GM12878 (cell line): ENCODE measurements at regions not wholly inside any gene's neighbourhood (a gene's known extent, or its start where the extent isn't known, plus 50 kb on each side); places are given as distances from the start of the nearest gene placed in this dataset.

Experiments used
- ATAC-seq: fragments of 200-7000 bp; cut with Tn5 transposase; 3 replicates; pipeline ENCODE4 v1.9.1; 2020; ENCODE audit warnings: mild to moderate bottlenecking, moderate library complexity
- BruUV-seq: library from RNA; stranded (reverse); fragments of 400-500 nt; replicated peaks from 2 replicates; lab custom pipeline; 2021; lab: Mats Ljungman, UMichigan
- CTCF ChIA-PET: fragments of 300-600 bp; sonication (Branson Sonifier 250); formaldehyde crosslinking; extraction: SDS; loops from one replicate; lab custom pipeline; 2021; ENCODE audit warnings: inconsistent platforms; lab: Yijun Ruan, JAX
- POLR2A ChIA-PET: fragments of 350-600 bp; formaldehyde crosslinking; extraction: SDS; loops from one replicate; lab custom pipeline; 2021; ENCODE audit warnings: inconsistent platforms; lab: Charles Lee
- RAD21 ChIA-PET: fragments of 300-600 bp; sonication (Branson Sonifier 250); formaldehyde crosslinking; loops from one replicate; lab custom pipeline; 2023; ENCODE audit warnings: antibody characterized with exemption; ENCODE audit not compliant: unreplicated experiment; lab: Charles Lee
- SMC1A ChIA-PET: fragments of 300-600 bp; sonication (Branson Sonifier 250); formaldehyde crosslinking; loops from one replicate; lab custom pipeline; 2023; ENCODE audit not compliant: unreplicated experiment, uncharacterized antibody; lab: Charles Lee
- DNase-seq: peaks from one replicate; pipeline ENCODE4 v3.0.0-alpha.2; 2011; ENCODE audit warnings: low read depth, low spot score
- FAIRE-seq: peaks from 3 replicates; lab custom pipeline; 2011; peaks lifted over from hg19 to GRCh38; lab: Jason Lieb, UNC
- H2AFZ ChIP-seq: 2 replicates; pipeline ENCODE4 v1.6.0; 2011; ENCODE audit warnings: low read depth, low read length, control low read depth; ENCODE audit not compliant: control insufficient read depth
- H3K27ac ChIP-seq: 2 replicates; pipeline ENCODE4 v1.5.1; 2011; ENCODE audit warnings: control low read depth; ENCODE audit not compliant: control insufficient read depth, insufficient read depth
- H3K27me3 ChIP-seq, 2 experiments: replicated peaks in 1 of 2; 2 replicates each; pipeline versions ENCODE4 v1.6.0 to v1.6.1; 2011; ENCODE audit warnings: low read length in 1 of 2; ENCODE audit not compliant: control insufficient read depth in 2 of 2, insufficient read depth in 2 of 2
- H3K36me3 ChIP-seq, 2 experiments: 2 replicates each; pipeline ENCODE4 v1.5.1; 2011; ENCODE audit warnings: low read length in 1 of 2; ENCODE audit not compliant: control insufficient read depth in 2 of 2, insufficient read depth in 2 of 2
- H3K4me1 ChIP-seq: 2 replicates; pipeline ENCODE4 v1.6.1; 2011; ENCODE audit warnings: mild to moderate bottlenecking, low read length, moderate library complexity, mixed read lengths; ENCODE audit not compliant: control insufficient read depth, insufficient read depth
- H3K4me2 ChIP-seq: 2 replicates; pipeline ENCODE4 v1.6.0; 2011; ENCODE audit warnings: control low read depth; ENCODE audit not compliant: control insufficient read depth, insufficient read depth
- H3K4me3 ChIP-seq: fragments of 200-600 bp; sonication (generic); 2 replicates; pipeline ENCODE4 v1.5.1; 2016
- H3K79me2 ChIP-seq: 2 replicates; pipeline ENCODE4 v1.6.0; 2011; ENCODE audit warnings: low read length; ENCODE audit not compliant: control insufficient read depth, insufficient read depth
- H3K9ac ChIP-seq: 2 replicates; pipeline ENCODE4 v1.8.0; 2011; ENCODE audit warnings: low read length, control low read depth, mixed read lengths; ENCODE audit not compliant: control insufficient read depth, insufficient read depth
- H3K9me3 ChIP-seq: replicated peaks from 3 replicates; pipeline ENCODE4 v1.5.1; 2011; ENCODE audit warnings: mild to moderate bottlenecking, low read length; ENCODE audit not compliant: control insufficient read depth, insufficient read depth
- H4K20me1 ChIP-seq: 2 replicates; pipeline ENCODE4 v1.6.0; 2011; ENCODE audit not compliant: control insufficient read depth, insufficient read depth
- BCL11A ChIP-seq: IDR thresholded peaks from 2 replicates; pipeline ENCODE4 v1.6.1; 2011; ENCODE audit warnings: low read depth, low read length
- BMI1 ChIP-seq: fragments of 450-650 bp; IDR thresholded peaks from 2 replicates; pipeline ENCODE4 v1.6.1; 2016; ENCODE audit warnings: mild to moderate bottlenecking, moderate library complexity, borderline replicate concordance
- BRCA1 ChIP-seq: IDR thresholded peaks from 2 replicates; pipeline ENCODE4 v1.6.1; 2011; ENCODE audit warnings: low read depth, low read length, improper control_type of control experiment
- CEBPB ChIP-seq, 2 experiments: fragments of 150-350 bp in 1 of 2; IDR thresholded peaks; 2 replicates each; pipeline ENCODE4 v1.6.1; 2012 to 2014; ENCODE audit warnings: low read depth in 2 of 2, low read length in 2 of 2, borderline replicate concordance in 1 of 2, inconsistent platforms in 1 of 2
- CHD2 ChIP-seq: IDR thresholded peaks from 2 replicates; pipeline ENCODE4 v1.6.1; 2011; ENCODE audit warnings: low read depth, low read length, improper control_type of control experiment, borderline replicate concordance
- FOS ChIP-seq: IDR thresholded peaks from 3 replicates; pipeline ENCODE4 v1.6.1; 2011; ENCODE audit warnings: borderline replicate concordance; ENCODE audit not compliant: insufficient read length; ENCODE audit errors: extremely low read depth
- IRF4 ChIP-seq: IDR thresholded peaks from 2 replicates; pipeline ENCODE4 v1.6.1; 2011; ENCODE audit warnings: low read depth, low read length
- NBN ChIP-seq: fragments of 450-650 bp; IDR thresholded peaks from 2 replicates; pipeline ENCODE4 v1.6.1; 2016
- NR2C1 ChIP-seq: fragments of 450-650 bp; IDR thresholded peaks from 2 replicates; pipeline ENCODE4 v1.6.1; 2017; ENCODE audit warnings: antibody characterized with exemption, mild to moderate bottlenecking, moderate library complexity
- NR2F1 ChIP-seq: fragments of 450-650 bp; conservative IDR thresholded peaks from 2 replicates; pipeline ENCODE4 v1.6.1; 2017; ENCODE audit warnings: mild to moderate bottlenecking
- PAX5 ChIP-seq: IDR thresholded peaks from 2 replicates; pipeline ENCODE4 v1.6.1; 2011; ENCODE audit warnings: low read depth, low read length, borderline replicate concordance
- RBBP5 ChIP-seq: fragments of 200-600 bp; sonication (generic); conservative IDR thresholded peaks from 2 replicates; pipeline ENCODE4 v1.6.1; 2016
- SMAD5 ChIP-seq: IDR thresholded peaks from 2 replicates; pipeline ENCODE4 v1.6.1; 2016; ENCODE audit warnings: antibody characterized with exemption, low read depth
- SP1 ChIP-seq: IDR thresholded peaks from one replicate; pipeline ENCODE4 v1.6.1; 2011; ENCODE audit warnings: low read depth, low read length
- TBL1XR1 ChIP-seq: IDR thresholded peaks from 2 replicates; pipeline ENCODE4 v1.6.1; 2012; ENCODE audit warnings: low read depth, low read length, improper control_type of control experiment
- YBX1 ChIP-seq: fragments of 450-650 bp; IDR thresholded peaks from 2 replicates; pipeline ENCODE4 v1.6.1; 2016; ENCODE audit warnings: antibody characterized with exemption
- ZSCAN29 ChIP-seq: fragments of 450-650 bp; IDR thresholded peaks from 2 replicates; pipeline ENCODE4 v1.6.1; 2017; ENCODE audit warnings: mild to moderate bottlenecking, moderate library complexity
- ZZZ3 ChIP-seq: IDR thresholded peaks from 2 replicates; pipeline ENCODE4 v1.6.1; 2011; ENCODE audit warnings: low read depth; ENCODE audit not compliant: control insufficient read depth, insufficient read length
- in situ Hi-C: fragments of 300-500 bp; cut with MboI; formaldehyde crosslinking; loops from 9 replicates; pipeline ENCODE4 v1.14.3; 2018; ENCODE audit warnings: mixed read lengths
- intact Hi-C: fragments of 100-400 bp; cut with micrococcal nuclease; formaldehyde crosslinking; loops from one replicate; pipeline ENCODE4 v1.14.2; 2022; ENCODE audit not compliant: unreplicated experiment
- TF ChIP-seq, protein P1 (sequence below): fragments of 450-650 bp; formaldehyde crosslinking; IDR thresholded peaks from 2 replicates; pipeline ENCODE4 v1.5.0; 2022; ENCODE audit warnings: mild to moderate bottlenecking, missing genetic modification characterization
- TF ChIP-seq, protein P2 (sequence below): fragments of 450-650 bp; formaldehyde crosslinking; IDR thresholded peaks from 2 replicates; pipeline ENCODE4 v1.4.0; 2022; ENCODE audit warnings: mild to moderate bottlenecking, moderate library complexity
- TF ChIP-seq, protein P3 (sequence below): IDR thresholded peaks from 2 replicates; pipeline ENCODE4 v1.6.1; 2011; ENCODE audit warnings: low read depth, low read length, improper control_type of control experiment, borderline replicate concordance

DNA sequence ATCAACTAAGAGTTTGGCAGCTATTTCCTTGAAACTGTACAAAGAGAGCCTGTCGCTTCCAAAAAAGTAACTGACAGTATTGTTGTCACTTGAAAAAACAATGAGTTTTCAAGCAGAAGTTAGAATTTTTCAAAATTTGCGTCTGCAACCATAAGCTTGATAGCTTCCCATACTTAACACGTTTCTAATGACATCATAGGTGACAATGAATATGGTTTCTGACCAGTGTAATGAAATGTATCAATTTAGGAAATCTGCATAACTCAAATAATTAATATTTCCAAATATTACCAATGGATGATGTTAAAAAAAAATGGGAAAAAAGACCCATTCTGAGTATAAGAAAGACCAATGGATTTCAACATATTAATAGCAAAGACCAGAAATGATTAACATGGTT is 165.4 kb upstream of the CRY1 start (continued):
- TF ChIP-seq ZSCAN29 (no peak), FOS (no peak), TBL1XR1 (no peak), PAX5 (no peak), IRF4 (no peak), CEBPB (IDR thresholded peaks at IDR 0.05; ENCODE audit: borderline replicate concordance in 1 of 2, low read depth in 2 of 2, low read length in 2 of 2) (no peak), ZZZ3 (no peak), BMI1 (no peak), SMAD5 (no peak), RBBP5 (no peak)

DNA sequence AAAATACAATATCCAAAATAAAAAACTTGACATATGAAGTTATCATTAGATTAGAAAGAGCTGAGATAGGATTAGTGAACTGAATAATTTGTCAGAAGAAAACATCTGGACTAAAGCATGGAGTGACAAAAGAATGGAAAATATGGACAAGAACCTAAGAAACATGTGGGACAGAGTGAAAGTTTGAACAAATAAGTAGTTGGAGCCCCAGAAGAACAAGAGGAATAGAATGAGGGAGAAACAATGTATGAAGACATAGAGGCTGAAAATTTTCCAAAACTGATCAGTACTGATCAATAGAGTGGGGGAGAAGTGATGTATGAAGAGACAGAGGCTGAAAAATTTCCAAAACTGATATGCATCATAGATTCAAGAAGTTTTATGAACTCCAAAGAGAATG is 170.6 kb upstream of the CRY1 start:
- no peak overlapping the region for H3K4me2 ChIP-seq
- H3K36me3 ChIP-seq, result no peaks in the 10 kb centered on the region
- in situ Hi-C loops, result no loop called here
- FAIRE-seq (no peak), DNase-seq (no peak), ATAC-seq (no peak)
- H2AFZ ChIP-seq, result no peak overlapping the region
- no peaks in the 10 kb centered on the region for H4K20me1 ChIP-seq
- intact Hi-C loops, result no loop called here
- H3K4me3 ChIP-seq, result no peak overlapping the region
- H3K9ac ChIP-seq, result no peak overlapping the region
- H3K79me2 ChIP-seq, result no peaks in the 10 kb centered on the region
- ChIA-PET CTCF (no interaction called here), SMC1A (no interaction called here), POLR2A (no interaction called here), RAD21 (no interaction called here)
- no peak overlapping the region for H3K27ac ChIP-seq
- no TSS peak for BruUV-seq
- no peaks in the 10 kb centered on the region for H3K9me3 ChIP-seq
- H3K27me3 ChIP-seq, result no peaks in the 10 kb centered on the region
- no peaks in the 10 kb centered on the region for H3K4me1 ChIP-seq
- TF ChIP-seq SP1, result no peak
- TF ChIP-seq NR2C1, result no peak
- no peak for TF ChIP-seq BCL11A
- TF ChIP-seq CHD2, result no peak
- TF ChIP-seq, protein P1, sequence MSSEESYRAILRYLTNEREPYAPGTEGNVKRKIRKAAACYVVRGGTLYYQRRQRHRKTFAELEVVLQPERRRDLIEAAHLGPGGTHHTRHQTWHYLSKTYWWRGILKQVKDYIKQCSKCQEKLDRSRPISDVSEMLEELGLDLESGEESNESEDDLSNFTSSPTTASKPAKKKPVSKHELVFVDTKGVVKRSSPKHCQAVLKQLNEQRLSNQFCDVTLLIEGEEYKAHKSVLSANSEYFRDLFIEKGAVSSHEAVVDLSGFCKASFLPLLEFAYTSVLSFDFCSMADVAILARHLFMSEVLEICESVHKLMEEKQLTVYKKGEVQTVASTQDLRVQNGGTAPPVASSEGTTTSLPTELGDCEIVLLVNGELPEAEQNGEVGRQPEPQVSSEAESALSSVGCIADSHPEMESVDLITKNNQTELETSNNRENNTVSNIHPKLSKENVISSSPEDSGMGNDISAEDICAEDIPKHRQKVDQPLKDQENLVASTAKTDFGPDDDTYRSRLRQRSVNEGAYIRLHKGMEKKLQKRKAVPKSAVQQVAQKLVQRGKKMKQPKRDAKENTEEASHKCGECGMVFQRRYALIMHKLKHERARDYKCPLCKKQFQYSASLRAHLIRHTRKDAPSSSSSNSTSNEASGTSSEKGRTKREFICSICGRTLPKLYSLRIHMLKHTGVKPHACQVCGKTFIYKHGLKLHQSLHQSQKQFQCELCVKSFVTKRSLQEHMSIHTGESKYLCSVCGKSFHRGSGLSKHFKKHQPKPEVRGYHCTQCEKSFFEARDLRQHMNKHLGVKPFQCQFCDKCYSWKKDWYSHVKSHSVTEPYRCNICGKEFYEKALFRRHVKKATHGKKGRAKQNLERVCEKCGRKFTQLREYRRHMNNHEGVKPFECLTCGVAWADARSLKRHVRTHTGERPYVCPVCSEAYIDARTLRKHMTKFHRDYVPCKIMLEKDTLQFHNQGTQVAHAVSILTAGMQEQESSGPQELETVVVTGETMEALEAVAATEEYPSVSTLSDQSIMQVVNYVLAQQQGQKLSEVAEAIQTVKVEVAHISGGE (CRISPR knock-in tag), result no peak
- TF ChIP-seq BRCA1, result no peak
- TF ChIP-seq NR2F1, result no peak
- TF ChIP-seq NBN, result no peak
- TF ChIP-seq YBX1, result no peak
- TF ChIP-seq, protein P2, sequence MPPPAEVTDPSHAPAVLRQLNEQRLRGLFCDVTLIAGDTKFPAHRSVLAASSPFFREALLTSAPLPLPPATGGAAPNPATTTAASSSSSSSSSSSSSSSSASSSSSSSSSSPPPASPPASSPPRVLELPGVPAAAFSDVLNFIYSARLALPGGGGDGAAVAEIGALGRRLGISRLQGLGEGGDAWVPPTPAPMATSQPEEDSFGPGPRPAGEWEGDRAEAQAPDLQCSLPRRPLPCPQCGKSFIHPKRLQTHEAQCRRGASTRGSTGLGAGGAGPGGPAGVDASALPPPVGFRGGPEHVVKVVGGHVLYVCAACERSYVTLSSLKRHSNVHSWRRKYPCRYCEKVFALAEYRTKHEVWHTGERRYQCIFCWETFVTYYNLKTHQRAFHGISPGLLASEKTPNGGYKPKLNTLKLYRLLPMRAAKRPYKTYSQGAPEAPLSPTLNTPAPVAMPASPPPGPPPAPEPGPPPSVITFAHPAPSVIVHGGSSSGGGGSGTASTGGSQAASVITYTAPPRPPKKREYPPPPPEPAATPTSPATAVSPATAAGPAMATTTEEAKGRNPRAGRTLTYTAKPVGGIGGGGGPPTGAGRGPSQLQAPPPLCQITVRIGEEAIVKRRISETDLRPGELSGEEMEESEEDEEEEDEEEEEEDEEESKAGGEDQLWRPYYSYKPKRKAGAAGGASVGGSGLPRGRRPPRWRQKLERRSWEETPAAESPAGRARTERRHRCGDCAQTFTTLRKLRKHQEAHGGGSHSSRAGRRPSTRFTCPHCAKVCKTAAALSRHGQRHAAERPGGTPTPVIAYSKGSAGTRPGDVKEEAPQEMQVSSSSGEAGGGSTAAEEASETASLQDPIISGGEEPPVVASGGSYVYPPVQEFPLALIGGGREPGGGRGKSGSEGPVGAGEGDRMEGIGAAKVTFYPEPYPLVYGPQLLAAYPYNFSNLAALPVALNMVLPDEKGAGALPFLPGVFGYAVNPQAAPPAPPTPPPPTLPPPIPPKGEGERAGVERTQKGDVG (CRISPR knock-in tag), result no peak
- TF ChIP-seq, protein P3, sequence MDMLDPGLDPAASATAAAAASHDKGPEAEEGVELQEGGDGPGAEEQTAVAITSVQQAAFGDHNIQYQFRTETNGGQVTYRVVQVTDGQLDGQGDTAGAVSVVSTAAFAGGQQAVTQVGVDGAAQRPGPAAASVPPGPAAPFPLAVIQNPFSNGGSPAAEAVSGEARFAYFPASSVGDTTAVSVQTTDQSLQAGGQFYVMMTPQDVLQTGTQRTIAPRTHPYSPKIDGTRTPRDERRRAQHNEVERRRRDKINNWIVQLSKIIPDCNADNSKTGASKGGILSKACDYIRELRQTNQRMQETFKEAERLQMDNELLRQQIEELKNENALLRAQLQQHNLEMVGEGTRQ, result no peak
- no peak for TF ChIP-seq SMAD5
